ENCODE measurements at regions not wholly inside any gene's neighbourhood (a gene's known extent, or its start where the extent isn't known, plus 50 kb on each side); places are given as distances from the start of the nearest gene placed in this dataset.

DNA sequence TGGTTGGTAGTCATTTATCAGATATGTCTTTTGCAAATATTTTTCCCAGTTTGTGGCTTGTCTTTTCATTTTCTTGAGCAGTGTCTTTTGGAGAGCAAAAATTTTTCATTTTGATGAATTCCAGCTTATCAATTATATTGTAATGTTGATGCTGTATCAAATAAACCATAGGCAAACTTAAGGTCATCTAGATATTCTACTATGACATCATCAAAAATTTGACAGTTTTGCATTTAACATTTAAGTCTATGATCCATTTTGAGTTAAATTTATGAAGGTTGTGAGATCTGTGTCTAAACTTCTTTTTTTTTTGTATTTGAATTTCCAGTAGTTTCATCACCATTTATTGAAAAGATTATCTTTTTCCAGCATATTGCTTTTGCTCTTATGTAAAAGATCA is 505.5 kb upstream of the COX7C start (continued):
- TF ChIP-seq SP1 (IDR thresholded peaks at IDR 0.05; ENCODE audit: low read depth, low read length), result no peak

DNA sequence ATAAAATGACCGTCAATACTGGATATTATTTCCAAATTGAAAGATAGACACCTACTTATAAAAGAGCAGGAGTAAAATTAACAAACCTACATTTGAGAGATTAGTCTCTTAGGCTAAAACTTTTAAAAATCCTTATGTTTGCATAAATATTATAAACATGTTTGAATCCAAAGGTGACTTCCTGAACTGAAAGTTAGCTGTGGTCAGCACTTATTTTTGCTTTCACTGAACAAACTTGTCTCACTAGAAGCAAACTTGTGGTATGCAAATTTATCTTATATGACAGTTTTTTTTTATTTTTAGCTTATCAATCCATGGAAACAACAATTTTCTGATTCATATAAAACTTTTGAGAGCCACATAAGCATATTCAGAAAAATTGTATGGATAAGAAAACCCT is 502.6 kb upstream of the COX7C start:
- Histone ChIP-seq H3K9ac (replicated peaks in 1 of 4; ENCODE audit: extremely low read depth in 1 of 4, low read depth in 3 of 4, low read length in 3 of 4) (no peak overlapping the region), H2BK5ac (ENCODE audit: low read depth, low read length) (no peak overlapping the region), H3K56ac (replicated peaks; ENCODE audit: insufficient read length, low read depth, low read length) (no peak overlapping the region), H2BK15ac (ENCODE audit: low read length) (no peak overlapping the region), H2BK20ac (ENCODE audit: low read length) (no peak overlapping the region), H3K4ac (replicated peaks; ENCODE audit: insufficient read length, low read depth, low read length) (no peak overlapping the region), H3K4me3 (ENCODE audit: extremely low read depth in 1 of 4, insufficient read depth in 2 of 4, low read depth in 3 of 4, low read length in 4 of 4) (no peak overlapping the region), H3K9me3 (ENCODE audit: insufficient read depth in 2 of 2, low read depth in 1 of 2, low read length in 1 of 2) (no peaks in the 10 kb centered on the region), H2AK5ac (ENCODE audit: low read depth, low read length) (no peak overlapping the region), H4K91ac (replicated peaks; ENCODE audit: insufficient read length, low read length) (no peak overlapping the region), H4K20me1 (replicated peaks in 1 of 2; ENCODE audit: control insufficient read depth in 1 of 2, insufficient read depth in 2 of 2, low read length in 2 of 2) (no peaks in the 10 kb centered on the region), H3K18ac (ENCODE audit: extremely low read depth, low read length) (no peak overlapping the region), H3K36me3 (ENCODE audit: control insufficient read depth in 2 of 4, insufficient read depth in 4 of 4, low read length in 3 of 4) (no peaks in the 10 kb centered on the region), H3K4me1 (replicated peaks in 1 of 4; ENCODE audit: control insufficient read depth in 3 of 4, insufficient read depth in 4 of 4, low read length in 3 of 4) (no peaks in the 10 kb centered on the region), H3K79me2 (ENCODE audit: control insufficient read depth in 1 of 2, insufficient read depth in 2 of 2, low read length in 2 of 2) (no peaks in the 10 kb centered on the region), H2AFZ (ENCODE audit: low read length) (no peak overlapping the region), H4K5ac (ENCODE audit: insufficient read length, low read depth, low read length) (no peak overlapping the region), H3K27ac (ENCODE audit: low read depth, low read length) (no peak overlapping the region), H3K27me3 (replicated peaks in 1 of 4; ENCODE audit: control insufficient read depth in 3 of 4, extremely low read depth in 1 of 4, insufficient read depth in 3 of 4, low read length in 3 of 4) (no peaks in the 10 kb centered on the region), H2BK120ac (replicated peaks; ENCODE audit: low read depth, low read length) (no peak overlapping the region), H2BK12ac (ENCODE audit: low read depth, low read length) (no peak overlapping the region), H4K8ac (ENCODE audit: extremely low read depth, insufficient read depth, low read length) (no peak overlapping the region), H3K23me2 (ENCODE audit: low read depth, low read length) (peaks cover 2% of the 10 kb centered on the region; the same call in 1 of the 2 replicates), H3K14ac (ENCODE audit: insufficient read length) (no peak overlapping the region), H3K4me2 (ENCODE audit: insufficient read depth in 1 of 2, low read depth in 2 of 2, low read length in 2 of 2) (no peak overlapping the region), H3K79me1 (ENCODE audit: low read depth, low read length) (no peaks in the 10 kb centered on the region), H3K23ac (ENCODE audit: insufficient read length) (no peak overlapping the region)
- DNase-seq (ENCODE audit: low read depth in 1 of 2, low spot score in 2 of 2), result no peak
- FAIRE-seq, result no peak
- WGBS, 2 experiments (ENCODE audit: extremely low coverage in 1 of 2, insufficient coverage in 1 of 2, insufficient read length in 1 of 2, insufficient replicate concordance in 2 of 2, low coverage in 1 of 2, low lambda C conversion rate in 2 of 2, missing lambda C conversion rate in 1 of 2), result 88% methylated on average over 1 of the region's 1 CpG; no CpG with 5 or more reads in 1 of the 2 experiments
- TF ChIP-seq HDAC2 (IDR thresholded peaks at IDR 0.05; ENCODE audit: borderline replicate concordance in 1 of 2, low read depth in 2 of 2, low read length in 2 of 2) (no peak), CBX8 (IDR thresholded peaks at IDR 0.05; ENCODE audit: borderline replicate concordance, low read depth, low read length) (no peak), PHF8 (conservative IDR thresholded peaks at IDR 0.05; ENCODE audit: low read depth, low read length) (no peak), MAFK (IDR thresholded peaks at IDR 0.05; ENCODE audit: low read depth, low read length) (no peak), KDM1A (IDR thresholded peaks at IDR 0.05; ENCODE audit: borderline replicate concordance, low read length) (no peak), NRF1 (IDR thresholded peaks at IDR 0.05; ENCODE audit: low read depth, low read length) (no peak), CHD1 (IDR thresholded peaks at IDR 0.05; ENCODE audit: low read depth, low read length) (no peak), JUND (IDR thresholded peaks at IDR 0.05; ENCODE audit: low read length) (no peak), BACH1 (IDR thresholded peaks at IDR 0.05; ENCODE audit: low read length) (no peak)
- CTCF ChIA-PET (ENCODE audit: partially characterized antibody), result interaction anchor here (0.6 to 1.3 kb wide), 3 partner anchors 8 to 85 kb away, joined by 3 to 4 read pairs (median 4); no protein-coding TSS in a partner anchor
- POLR2A ChIA-PET (ENCODE audit: partially characterized antibody), result no interaction called here

All from H1 (cell line).